A549 (cell line): ENCODE measurements at regions not wholly inside any gene's neighbourhood (a gene's known extent, or its start where the extent isn't known, plus 50 kb on each side); places are given as distances from the start of the nearest gene placed in this dataset.

Source experiments
- CBX2 ChIP-seq: fragments of 200-600 bp; sonication (generic); IDR thresholded peaks from 2 replicates; pipeline ENCODE4 v1.6.1; 2016; ENCODE audit warnings: low read depth, mild to moderate bottlenecking, borderline replicate concordance
- CTCF ChIP-seq: fragments of >200 bp; sonication (Bioruptor Twin); formaldehyde crosslinking; IDR thresholded peaks from 3 replicates; pipeline ENCODE4 v1.5.1; 2016
- POLR2A ChIP-seq: IDR thresholded peaks from 2 replicates; pipeline ENCODE4 v1.6.1; 2012; ENCODE audit warnings: mild to moderate bottlenecking, low read length
- RCOR1 ChIP-seq: fragments of 150-350 bp; IDR thresholded peaks from 2 replicates; pipeline ENCODE4 v1.6.1; 2014; ENCODE audit warnings: antibody characterized with exemption, low read length, low read depth
- REST ChIP-seq: fragments of 200-600 bp; sonication (generic); IDR thresholded peaks from 2 replicates; pipeline ENCODE4 v1.6.1; 2016; ENCODE audit warnings: antibody characterized with exemption, mild to moderate bottlenecking, moderate library complexity
- RFX5 ChIP-seq: fragments of 450-650 bp; IDR thresholded peaks from 2 replicates; pipeline ENCODE4 v1.7.1; 2014; ENCODE audit warnings: antibody characterized with exemption, mild to moderate bottlenecking, moderate library complexity
- USF2 ChIP-seq: fragments of 450-650 bp; IDR thresholded peaks from 2 replicates; pipeline ENCODE4 v1.6.1; 2014; ENCODE audit warnings: antibody characterized with exemption

GRCh38 chr1:58104960-58105359 lies 441.6 kb downstream of the OMA1 start:
- no peak for TF ChIP-seq RFX5
- TF ChIP-seq REST: no peak
- no peak for TF ChIP-seq POLR2A
- no peak for TF ChIP-seq USF2
- TF ChIP-seq RCOR1: no peak
- TF ChIP-seq CTCF: no peak
- no peak for TF ChIP-seq CBX2
